Astrocyte (in vitro differentiated cells and primary cell): ENCODE measurements at regions not wholly inside any gene's neighbourhood (a gene's known extent, or its start where the extent isn't known, plus 50 kb on each side); places are given as distances from the start of the nearest gene placed in this dataset.

Source experiments
- DNase-seq: peaks from one replicate; pipeline ENCODE4 v3.0.0-alpha.2; 2010; ENCODE audit warnings: low read depth
- FAIRE-seq: peaks from 2 replicates; lab custom pipeline; 2011; peaks lifted over from hg19 to GRCh38; lab: Jason Lieb, UNC
- H2AFZ ChIP-seq: 2 replicates; pipeline ENCODE4 v1.6.0; 2012; ENCODE audit warnings: low read depth, low read length, inconsistent platforms
- H3K27ac ChIP-seq: 2 replicates; pipeline ENCODE4 v1.5.1; 2011; ENCODE audit warnings: low read depth, low read length, inconsistent platforms
- H3K27me3 ChIP-seq: 2 replicates; pipeline ENCODE4 v1.6.0; 2011; ENCODE audit warnings: low read length, inconsistent platforms; ENCODE audit not compliant: insufficient read depth
- H3K36me3 ChIP-seq: 2 replicates; pipeline ENCODE4 v1.5.1; 2011; ENCODE audit warnings: low read length, inconsistent platforms; ENCODE audit not compliant: insufficient read depth
- H3K4me1 ChIP-seq: 2 replicates; pipeline ENCODE4 v1.5.1; 2011; ENCODE audit warnings: low read length, inconsistent platforms; ENCODE audit not compliant: insufficient read depth
- H3K4me2 ChIP-seq: 2 replicates; pipeline ENCODE4 v1.6.0; 2012; ENCODE audit warnings: low read length, inconsistent platforms
- H3K4me3 ChIP-seq: 2 replicates; pipeline ENCODE4 v1.5.1; 2011; ENCODE audit warnings: low read depth, mild to moderate bottlenecking, low read length, inconsistent platforms; ENCODE audit not compliant: insufficient read depth
- H3K79me2 ChIP-seq: 2 replicates; pipeline ENCODE4 v1.6.0; 2012; ENCODE audit warnings: mild to moderate bottlenecking, low read length, inconsistent platforms; ENCODE audit not compliant: insufficient read depth
- H3K9ac ChIP-seq: 2 replicates; pipeline ENCODE4 v1.6.0; 2012; ENCODE audit warnings: mild to moderate bottlenecking, low read length, inconsistent platforms
- H3K9me3 ChIP-seq: 2 replicates; pipeline ENCODE4 v1.5.1; 2012; ENCODE audit warnings: low read depth, mild to moderate bottlenecking, low read length, inconsistent platforms; ENCODE audit not compliant: insufficient read depth
- H4K20me1 ChIP-seq: 2 replicates; pipeline ENCODE4 v1.6.0; 2012; ENCODE audit warnings: low read length, inconsistent platforms; ENCODE audit not compliant: insufficient read depth
- H3K27ac Mint-ChIP-seq: one replicate; pipeline ENCODE4 v1.8.0; 2021; ENCODE audit warnings: mild to moderate bottlenecking, mixed read lengths; ENCODE audit not compliant: unreplicated experiment
- H3K27me3 Mint-ChIP-seq: one replicate; pipeline ENCODE4 v1.8.0; 2021; ENCODE audit warnings: low read depth, mixed read lengths; ENCODE audit not compliant: unreplicated experiment
- H3K36me3 Mint-ChIP-seq: one replicate; pipeline ENCODE4 v1.8.0; 2021; ENCODE audit warnings: low read depth, mixed read lengths; ENCODE audit not compliant: unreplicated experiment
- H3K4me1 Mint-ChIP-seq: one replicate; pipeline ENCODE4 v1.8.0; 2021; ENCODE audit warnings: low read depth, mixed read lengths; ENCODE audit not compliant: unreplicated experiment
- H3K4me3 Mint-ChIP-seq: one replicate; pipeline ENCODE4 v1.8.0; 2021; ENCODE audit warnings: mild to moderate bottlenecking, moderate library complexity, mixed read lengths; ENCODE audit not compliant: unreplicated experiment
- H3K9me3 Mint-ChIP-seq: one replicate; pipeline ENCODE4 v1.8.0; 2021; ENCODE audit warnings: mild to moderate bottlenecking, mixed read lengths; ENCODE audit not compliant: unreplicated experiment
- CTCF ChIP-seq: IDR thresholded peaks from 2 replicates; pipeline ENCODE4 v1.5.1; 2011; ENCODE audit warnings: low read depth, mild to moderate bottlenecking, inconsistent platforms, low read length, moderate library complexity; ENCODE audit not compliant: insufficient read depth
- EZH2 ChIP-seq: IDR thresholded peaks from 2 replicates; pipeline ENCODE4 v1.6.1; 2012; ENCODE audit warnings: mild to moderate bottlenecking, low read length, inconsistent platforms; ENCODE audit not compliant: insufficient read depth

- Histone ChIP-seq H3K4me1 (no peaks in the 10 kb centered on the region), H3K36me3 (no peaks in the 10 kb centered on the region), H2AFZ (no peak overlapping the region), H3K4me3 (no peak overlapping the region), H3K4me2 (no peak overlapping the region), H3K9me3 (no peaks in the 10 kb centered on the region), H3K27ac (no peak overlapping the region), H3K9ac (no peak overlapping the region), H3K79me2 (no peaks in the 10 kb centered on the region), H4K20me1 (no peaks in the 10 kb centered on the region), H3K27me3 (no peaks in the 10 kb centered on the region)
- Mint-ChIP-seq H3K36me3 (no peaks in the 10 kb centered on the region), H3K27me3 (no peaks in the 10 kb centered on the region), H3K4me3 (no peak overlapping the region), H3K27ac (no peak overlapping the region), H3K9me3 (no peaks in the 10 kb centered on the region), H3K4me1 (peaks cover 5% of the 10 kb centered on the region)
- DNase-seq (no peak), FAIRE-seq (no peak)
- TF ChIP-seq CTCF (no peak), EZH2 (no peak)
These were observed 588.4 kb upstream of the COX7C start for GRCh38 chr5:86029308-86029707.

GRCh38 chr5:86030753-86031152 is 587.0 kb upstream of the COX7C start:
- H3K9me3 ChIP-seq = no peaks in the 10 kb centered on the region
- no peak overlapping the region for H3K9ac ChIP-seq
- TF ChIP-seq EZH2 = no peak
- TF ChIP-seq CTCF = no peak
- no peaks in the 10 kb centered on the region for H4K20me1 ChIP-seq
- Mint-ChIP-seq H3K27ac (no peak overlapping the region), H3K9me3 (peaks cover 5% of the 10 kb centered on the region), H3K36me3 (no peaks in the 10 kb centered on the region), H3K27me3 (no peaks in the 10 kb centered on the region), H3K4me1 (peaks cover 5% of the 10 kb centered on the region), H3K4me3 (no peak overlapping the region)
- no peaks in the 10 kb centered on the region for H3K4me1 ChIP-seq
- H2AFZ ChIP-seq = no peak overlapping the region
- H3K79me2 ChIP-seq = no peaks in the 10 kb centered on the region
- no peaks in the 10 kb centered on the region for H3K36me3 ChIP-seq
- DNase-seq (no peak), FAIRE-seq (no peak)
- no peak overlapping the region for H3K27ac ChIP-seq
- no peak overlapping the region for H3K4me2 ChIP-seq
- no peak overlapping the region for H3K4me3 ChIP-seq
- H3K27me3 ChIP-seq = no peaks in the 10 kb centered on the region

- no peaks in the 10 kb centered on the region for H3K36me3 Mint-ChIP-seq
- Histone ChIP-seq H2AFZ (no peak overlapping the region), H3K27ac (no peak overlapping the region), H3K79me2 (no peaks in the 10 kb centered on the region), H3K9me3 (no peaks in the 10 kb centered on the region), H3K4me1 (no peaks in the 10 kb centered on the region), H3K4me3 (no peak overlapping the region), H3K27me3 (no peaks in the 10 kb centered on the region), H3K9ac (no peak overlapping the region), H4K20me1 (no peaks in the 10 kb centered on the region), H3K4me2 (no peak overlapping the region), H3K36me3 (no peaks in the 10 kb centered on the region)
- H3K4me3 Mint-ChIP-seq = no peak overlapping the region
- TF ChIP-seq CTCF (no peak), EZH2 (no peak)
- H3K27ac Mint-ChIP-seq = no peak overlapping the region
- no peaks in the 10 kb centered on the region for H3K27me3 Mint-ChIP-seq
- peaks cover 5% of the 10 kb centered on the region for H3K9me3 Mint-ChIP-seq
- no peak for FAIRE-seq
- no peaks in the 10 kb centered on the region for H3K4me1 Mint-ChIP-seq
- DNase-seq = no peak
These were observed 579.2 kb upstream of the COX7C start for GRCh38 chr5:86038566-86038965.
